HUES48 (cell line): ENCODE measurements at regions not wholly inside any gene's neighbourhood (a gene's known extent, or its start where the extent isn't known, plus 50 kb on each side); places are given as distances from the start of the nearest gene placed in this dataset.
"Not testable (repeated sequence)": the region's sequence is repeated elsewhere in the genome, so short reads cannot be mapped to it uniquely, and the experiment has no call there.

Experiments used
- H3K27ac ChIP-seq: one replicate; pipeline ENCODE4 v1.7.0; 2013; ENCODE audit warnings: low read depth, low read length, inconsistent platforms
- H3K27me3 ChIP-seq: 2 replicates; pipeline ENCODE4 v1.6.1; 2013; ENCODE audit warnings: mild to moderate bottlenecking, low read length; ENCODE audit not compliant: control insufficient read depth, insufficient read depth
- H3K36me3 ChIP-seq: 2 replicates; pipeline ENCODE4 v1.6.1; 2013; ENCODE audit warnings: low read length; ENCODE audit not compliant: control insufficient read depth, insufficient read depth
- H3K4me1 ChIP-seq: 2 replicates; pipeline ENCODE4 v1.6.1; 2013; ENCODE audit warnings: mild to moderate bottlenecking, low read length; ENCODE audit not compliant: control insufficient read depth, insufficient read depth
- H3K4me3 ChIP-seq: 2 replicates; pipeline ENCODE4 v1.5.1; 2013; ENCODE audit warnings: mild to moderate bottlenecking, low read depth, low read length
- H3K9ac ChIP-seq: 2 replicates; pipeline ENCODE4 v1.6.1; 2013; ENCODE audit warnings: mild to moderate bottlenecking, low read depth, low read length, moderate library complexity
- H3K9me3 ChIP-seq: 2 replicates; pipeline ENCODE4 v1.6.1; 2013; ENCODE audit warnings: low read length; ENCODE audit not compliant: control insufficient read depth, insufficient read depth

DNA sequence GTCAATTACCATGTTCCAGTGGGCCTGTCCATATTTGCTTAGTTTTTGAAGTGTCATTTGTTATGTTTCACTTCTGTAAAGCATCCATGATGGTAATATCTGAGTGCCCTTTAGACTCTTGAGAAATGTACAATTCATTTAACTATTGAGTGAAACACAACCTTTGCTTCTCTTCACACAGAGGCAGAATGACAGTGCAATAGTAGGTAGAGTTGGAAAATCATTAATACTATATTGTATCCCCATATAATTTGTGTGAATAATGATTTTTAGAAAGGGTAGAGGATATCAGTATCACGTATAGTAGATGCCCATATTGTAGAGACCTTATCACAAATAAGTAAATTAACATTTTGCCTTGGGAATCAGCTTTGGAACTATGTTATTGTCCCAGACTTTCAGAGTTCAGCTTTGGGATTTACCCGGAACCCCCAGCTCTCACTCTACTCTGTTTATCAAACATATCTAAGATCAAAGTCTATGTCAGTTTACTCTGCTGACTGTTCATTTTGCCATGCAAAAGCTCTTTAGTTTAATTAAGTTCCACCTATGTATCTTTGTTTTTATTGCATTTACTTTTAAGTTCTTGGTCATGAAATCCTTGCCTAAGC lies 172.7 kb upstream of the NOL4 start:
- no peaks in the 10 kb centered on the region for H3K4me1 ChIP-seq
- H3K4me3 ChIP-seq: no peak overlapping the region
- no peak overlapping the region for H3K27ac ChIP-seq
- no peaks in the 10 kb centered on the region for H3K36me3 ChIP-seq
- no peaks in the 10 kb centered on the region for H3K27me3 ChIP-seq
- no peak overlapping the region for H3K9ac ChIP-seq
- no peaks in the 10 kb centered on the region for H3K9me3 ChIP-seq

- H3K9me3 ChIP-seq: no peaks in the 10 kb centered on the region
- H3K36me3 ChIP-seq: no peaks in the 10 kb centered on the region
- H3K27ac ChIP-seq: no peak overlapping the region
- H3K27me3 ChIP-seq: no peaks in the 10 kb centered on the region
- H3K9ac ChIP-seq: no peak overlapping the region
- H3K4me3 ChIP-seq: no peak overlapping the region
- H3K4me1 ChIP-seq: no peaks in the 10 kb centered on the region
Measured at GRCh38 chr18:34399892-34400291, 175.2 kb upstream of the NOL4 start.

- Histone ChIP-seq H3K27ac (no peak overlapping the region), H3K4me1 (no peaks in the 10 kb centered on the region), H3K27me3 (no peaks in the 10 kb centered on the region), H3K36me3 (no peaks in the 10 kb centered on the region), H3K4me3 (no peak overlapping the region), H3K9ac (no peak overlapping the region), H3K9me3 (no peaks in the 10 kb centered on the region)
Measured at GRCh38 chr18:34400834-34401233, 176.1 kb upstream of the NOL4 start.

GRCh38 chr18:34401775-34402174 lies 177.1 kb upstream of the NOL4 start:
- Histone ChIP-seq H3K36me3 (no peaks in the 10 kb centered on the region), H3K9ac (no peak overlapping the region), H3K4me1 (no peaks in the 10 kb centered on the region), H3K27ac (no peak overlapping the region), H3K4me3 (no peak overlapping the region), H3K9me3 (no peaks in the 10 kb centered on the region), H3K27me3 (no peaks in the 10 kb centered on the region)

DNA sequence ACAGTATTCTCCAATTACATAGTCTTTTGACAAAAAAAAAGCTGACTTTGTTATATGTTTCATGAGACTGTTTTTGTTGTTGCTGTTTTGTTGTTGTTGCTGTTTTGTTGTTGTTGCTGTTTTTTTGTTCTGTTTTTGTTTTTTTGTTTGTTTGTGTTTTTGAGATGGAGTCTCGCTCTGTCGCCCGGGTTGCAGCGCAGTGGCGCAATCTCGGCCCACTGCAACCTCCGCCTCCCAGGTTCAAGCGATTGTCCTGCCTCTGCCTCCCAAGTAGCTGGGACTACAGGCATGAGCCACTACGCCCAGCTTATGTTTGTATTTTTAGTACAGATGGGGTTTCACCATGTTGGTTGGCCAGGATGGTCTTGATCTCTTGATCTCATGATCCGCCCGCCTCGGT lies 182.8 kb upstream of the NOL4 start:
- H3K27me3 ChIP-seq, H3K36me3 ChIP-seq, H3K27ac ChIP-seq, H3K9ac ChIP-seq, H3K4me3 ChIP-seq, H3K4me1 ChIP-seq, H3K9me3 ChIP-seq: not testable (repeated sequence)

DNA sequence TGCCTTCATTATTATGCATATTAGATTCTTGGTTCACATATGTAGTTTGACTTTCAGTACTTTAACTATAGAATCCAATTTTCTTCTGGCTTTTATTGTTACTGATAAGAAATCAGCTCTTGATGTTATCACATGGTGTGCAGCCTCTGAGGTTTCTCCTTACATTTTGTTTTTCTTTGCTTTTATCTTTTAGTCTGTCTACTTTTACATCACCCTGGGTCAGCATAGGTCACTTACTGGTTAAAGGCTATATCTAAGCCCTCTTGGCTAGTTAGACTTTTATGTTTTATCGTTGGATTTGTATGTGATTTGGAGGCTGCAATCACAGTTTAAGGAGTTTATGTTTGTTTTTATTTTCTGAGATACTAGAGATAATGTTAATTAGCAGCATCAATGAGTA lies 187.2 kb upstream of the NOL4 start:
- Histone ChIP-seq H3K4me3 (no peak overlapping the region), H3K9me3 (no peaks in the 10 kb centered on the region), H3K9ac (no peak overlapping the region), H3K27me3 (no peaks in the 10 kb centered on the region), H3K36me3 (no peaks in the 10 kb centered on the region), H3K27ac (no peak overlapping the region), H3K4me1 (no peaks in the 10 kb centered on the region)

DNA sequence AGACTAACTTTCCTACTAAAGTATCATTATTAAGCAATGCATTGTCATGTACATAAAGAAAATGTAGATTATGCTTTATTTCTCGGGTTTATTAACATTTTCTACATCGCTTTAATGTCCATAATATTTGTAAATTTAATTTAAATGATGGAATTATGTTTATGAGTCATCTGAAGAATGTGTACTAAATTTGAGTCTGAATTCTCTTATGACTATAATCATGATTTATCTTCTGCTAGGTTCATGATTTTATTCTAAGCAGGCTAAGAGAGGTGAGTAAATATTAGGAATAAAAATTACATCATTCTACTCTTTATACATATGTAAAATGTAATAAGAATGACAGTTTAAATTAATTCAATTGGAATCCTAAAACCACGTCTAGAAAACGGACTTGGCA lies 206.3 kb upstream of the NOL4 start:
- Histone ChIP-seq H3K9me3 (peaks cover 8% of the 10 kb centered on the region), H3K27me3 (no peaks in the 10 kb centered on the region), H3K27ac (no peak overlapping the region), H3K4me1 (peaks cover 22% of the 10 kb centered on the region), H3K9ac (no peak overlapping the region), H3K36me3 (no peaks in the 10 kb centered on the region), H3K4me3 (no peak overlapping the region)

- Histone ChIP-seq H3K27ac (no peak overlapping the region), H3K4me3 (no peak overlapping the region), H3K9me3 (no peaks in the 10 kb centered on the region), H3K36me3 (no peaks in the 10 kb centered on the region), H3K27me3 (no peaks in the 10 kb centered on the region), H3K4me1 (no peaks in the 10 kb centered on the region), H3K9ac (no peak overlapping the region)
Measured at GRCh38 chr18:34444622-34445021, 219.9 kb upstream of the NOL4 start.

- Histone ChIP-seq H3K4me3 (no peak overlapping the region), H3K9ac (no peak overlapping the region), H3K9me3 (no peaks in the 10 kb centered on the region), H3K27me3 (no peaks in the 10 kb centered on the region), H3K4me1 (no peaks in the 10 kb centered on the region), H3K36me3 (no peaks in the 10 kb centered on the region), H3K27ac (no peak overlapping the region)
Measured at GRCh38 chr18:34448662-34449061, 223.9 kb upstream of the NOL4 start.

GRCh38 chr18:34457761-34458160 lies 233.0 kb upstream of the NOL4 start:
- Histone ChIP-seq H3K9ac (no peak overlapping the region), H3K27me3 (no peaks in the 10 kb centered on the region), H3K36me3 (no peaks in the 10 kb centered on the region), H3K4me3 (no peak overlapping the region), H3K27ac (no peak overlapping the region), H3K4me1 (no peaks in the 10 kb centered on the region), H3K9me3 (peaks cover 3% of the 10 kb centered on the region; the same call in 1 of the 2 replicates)

DNA sequence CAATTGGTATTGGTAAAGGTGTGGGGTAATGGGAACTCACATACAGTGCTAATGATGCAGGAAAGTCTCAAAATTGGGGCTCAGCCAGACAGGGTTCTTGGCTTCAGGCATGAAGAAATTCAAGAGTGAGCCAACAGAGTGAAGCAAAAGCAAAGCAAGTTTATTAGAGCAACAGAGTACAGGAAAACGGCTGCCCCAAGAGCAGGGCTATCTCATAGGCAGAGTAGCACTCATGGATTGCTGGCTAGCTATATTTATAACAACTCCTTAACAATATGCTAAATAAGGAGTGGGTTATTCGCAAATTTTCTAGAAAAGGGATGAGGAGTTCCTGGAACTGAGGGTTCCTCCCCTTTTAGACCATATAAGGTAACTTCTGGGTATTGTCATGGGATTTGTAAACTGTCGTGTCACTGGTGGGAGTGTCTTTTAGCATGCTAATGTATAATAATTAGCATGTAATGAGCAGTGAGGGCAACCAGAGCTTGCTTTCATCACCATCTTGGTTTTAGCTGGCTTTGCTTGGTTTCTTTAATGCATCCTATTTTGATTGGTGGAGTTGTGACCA lies 233.8 kb upstream of the NOL4 start:
- no peak overlapping the region for H3K4me3 ChIP-seq
- H3K9ac ChIP-seq: no peak overlapping the region
- no peaks in the 10 kb centered on the region for H3K27me3 ChIP-seq
- H3K27ac ChIP-seq: no peak overlapping the region
- H3K4me1 ChIP-seq: no peaks in the 10 kb centered on the region
- H3K36me3 ChIP-seq: no peaks in the 10 kb centered on the region
- H3K9me3 ChIP-seq: peaks cover 3% of the 10 kb centered on the region; the same call in 1 of the 2 replicates
